NAMALWA (cell line): ENCODE measurements at regions not wholly inside any gene's neighbourhood (a gene's known extent, or its start where the extent isn't known, plus 50 kb on each side); places are given as distances from the start of the nearest gene placed in this dataset.
"Not testable (repeated sequence)": the region's sequence is repeated elsewhere in the genome, so short reads cannot be mapped to it uniquely, and the experiment has no call there.

Experiments used
- DNase-seq: peaks from one replicate; pipeline ENCODE4 v3.0.0-alpha.2; 2015; ENCODE audit warnings: low spot score

- DNase-seq, result no peak
Measured at GRCh38 chr18:78410094-78410786, 569.4 kb upstream of the SALL3 start.

- DNase-seq, result no peak
Measured at GRCh38 chr18:78411539-78411938, 568.1 kb upstream of the SALL3 start.

GRCh38 chr18:78414302-78414701 lies 565.3 kb upstream of the SALL3 start:
- DNase-seq, result no peak

GRCh38 chr18:78416853-78417252 lies 562.8 kb upstream of the SALL3 start:
- no peak for DNase-seq

GRCh38 chr18:78418379-78418778 lies 561.2 kb upstream of the SALL3 start:
- no peak for DNase-seq

GRCh38 chr18:78419171-78419570 lies 560.4 kb upstream of the SALL3 start:
- DNase-seq, result no peak

- no peak for DNase-seq
Measured at GRCh38 chr18:78420116-78420515, 559.5 kb upstream of the SALL3 start.

GRCh38 chr18:78421392-78421791 lies 558.2 kb upstream of the SALL3 start:
- no peak for DNase-seq

GRCh38 chr18:78422336-78422735 lies 557.3 kb upstream of the SALL3 start:
- DNase-seq, result no peak

GRCh38 chr18:78423811-78424210 lies 555.8 kb upstream of the SALL3 start:
- no peak for DNase-seq

GRCh38 chr18:78424403-78425018 lies 555.1 kb upstream of the SALL3 start:
- no peak for DNase-seq

- no peak for DNase-seq
Measured at GRCh38 chr18:78425019-78425412, 554.6 kb upstream of the SALL3 start.

GRCh38 chr18:78427081-78427480 lies 552.5 kb upstream of the SALL3 start:
- DNase-seq, result no peak

- no peak for DNase-seq
Measured at GRCh38 chr18:78429127-78430108, 550.2 kb upstream of the SALL3 start.

GRCh38 chr18:78430131-78430758 lies 549.4 kb upstream of the SALL3 start:
- no peak for DNase-seq

- no peak for DNase-seq
Measured at GRCh38 chr18:78431606-78432005, 548.0 kb upstream of the SALL3 start.

GRCh38 chr18:78433562-78433961 lies 546.1 kb upstream of the SALL3 start:
- no peak for DNase-seq

- DNase-seq, result no peak
Measured at GRCh38 chr18:78436110-78436509, 543.5 kb upstream of the SALL3 start.

GRCh38 chr18:78438235-78438634 lies 541.4 kb upstream of the SALL3 start:
- DNase-seq, result not testable (repeated sequence)

GRCh38 chr18:78445880-78446279 lies 533.7 kb upstream of the SALL3 start:
- no peak for DNase-seq

GRCh38 chr18:78447211-78447610 lies 532.4 kb upstream of the SALL3 start:
- no peak for DNase-seq

- peak; percentile 6 for DNase-seq
Measured at GRCh38 chr18:78448106-78448505, 531.5 kb upstream of the SALL3 start.
